NCI-H2029 (cell line): ENCODE measurements at regions not wholly inside any gene's neighbourhood (a gene's known extent, or its start where the extent isn't known, plus 50 kb on each side); places are given as distances from the start of the nearest gene placed in this dataset.

Experiments
- DNase-seq: peaks from one replicate; lab custom pipeline; 2025; lab: John Stamatoyannopoulos, UW

DNA sequence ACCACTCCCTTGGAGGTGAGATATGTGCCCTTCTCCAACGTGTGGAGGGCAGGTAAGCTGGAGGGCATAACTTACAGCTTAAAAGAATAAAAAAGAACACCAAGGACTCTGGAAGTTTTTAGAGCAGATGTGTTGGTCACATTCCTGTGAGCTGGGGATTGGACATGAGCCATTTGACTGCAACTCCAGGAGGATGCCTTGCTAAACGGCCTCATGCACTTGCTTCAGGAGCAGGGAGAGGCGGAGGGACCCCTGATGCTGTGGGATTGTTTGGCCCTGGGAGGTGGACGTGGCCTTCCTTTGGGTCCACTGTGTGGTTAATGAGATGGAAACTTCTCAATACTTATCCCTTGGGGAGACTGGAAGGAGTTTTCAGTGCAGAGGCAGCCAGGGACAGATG lies 185.6 kb downstream of the RHOU start:
- no peak for DNase-seq

DNA sequence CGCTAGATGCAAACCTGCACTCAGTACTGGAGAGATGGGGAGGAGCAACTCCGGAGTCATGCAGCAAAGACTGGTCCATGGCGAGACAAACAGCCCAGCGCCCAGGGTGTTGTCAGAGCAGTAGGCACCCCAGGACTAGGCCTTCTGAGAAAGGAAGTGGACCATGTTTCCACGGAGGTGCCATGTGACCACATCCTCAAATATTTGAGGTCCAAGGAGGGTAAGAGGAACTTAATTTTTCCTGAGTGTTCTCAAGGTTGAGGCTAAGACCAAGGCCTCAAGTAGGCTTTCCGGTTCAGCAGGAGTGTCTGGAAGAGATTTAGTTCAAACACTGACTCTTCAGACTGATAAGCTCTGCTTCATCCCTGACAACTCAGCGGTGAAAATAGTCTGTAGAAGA lies 186.2 kb downstream of the RHOU start:
- no peak for DNase-seq

DNA sequence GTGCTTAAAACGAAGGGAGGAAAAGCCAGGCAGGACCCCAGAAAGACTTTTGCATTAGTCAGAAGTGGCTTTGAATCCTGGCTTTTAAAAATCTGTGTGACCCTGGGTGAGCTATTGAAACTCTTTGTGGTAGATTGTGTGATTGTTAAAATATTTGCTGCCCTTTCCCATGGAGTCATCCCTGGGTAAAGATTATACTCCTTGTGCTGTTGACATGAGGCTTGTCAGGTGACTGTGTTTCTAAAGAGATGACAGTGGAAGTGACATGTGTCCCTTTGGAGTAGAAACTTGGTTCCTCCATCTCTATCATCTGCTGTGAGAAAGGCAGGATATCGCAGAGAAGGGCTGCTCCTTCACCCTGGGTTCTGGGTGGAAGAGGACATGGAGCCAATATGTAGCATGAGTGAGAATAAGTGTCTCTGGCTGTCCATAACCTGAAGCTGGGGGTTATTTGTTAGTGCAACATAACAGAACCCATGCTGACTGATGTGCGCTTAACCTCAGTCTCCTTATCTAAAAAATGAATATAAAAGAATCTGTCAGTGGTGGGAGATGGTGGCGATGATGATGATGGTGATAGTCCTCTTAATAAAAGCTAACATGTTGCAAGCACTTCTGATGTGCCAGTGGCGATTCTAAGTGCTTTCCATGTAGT lies 187.6 kb downstream of the RHOU start:
- no peak for DNase-seq

DNA sequence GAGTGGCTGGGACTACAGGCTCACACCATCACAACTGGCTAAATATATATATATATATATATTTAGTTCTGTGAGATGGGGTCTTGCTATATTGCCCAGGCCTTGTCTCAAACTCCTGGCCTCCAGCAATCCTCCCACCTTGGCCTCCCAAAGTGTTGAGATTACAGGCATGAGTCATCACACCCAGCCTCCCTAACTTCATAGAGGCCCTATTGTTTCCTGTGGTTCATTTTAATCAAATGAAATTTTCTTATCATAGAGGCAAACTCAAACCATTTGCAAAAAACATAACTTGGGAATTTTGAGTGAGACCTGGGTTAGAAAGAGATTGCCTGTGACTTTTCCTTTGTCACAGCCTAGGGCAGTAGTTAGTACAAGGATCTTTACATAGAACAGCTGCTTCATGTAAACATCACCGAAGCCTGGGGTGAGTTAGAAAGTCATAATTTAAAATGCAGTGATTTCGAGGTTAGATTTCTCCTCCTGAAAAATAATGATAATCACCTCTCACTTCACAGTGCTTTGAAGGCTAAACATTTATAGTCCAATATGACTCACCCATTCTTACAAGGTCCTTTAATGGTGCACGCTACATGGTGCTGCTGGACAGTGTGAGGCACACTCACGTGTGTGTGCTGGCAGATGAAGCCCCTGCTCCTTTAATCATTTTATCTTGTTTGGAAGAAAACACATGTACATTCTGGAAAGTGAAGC lies 188.9 kb downstream of the RHOU start:
- DNase-seq = no peak

DNA sequence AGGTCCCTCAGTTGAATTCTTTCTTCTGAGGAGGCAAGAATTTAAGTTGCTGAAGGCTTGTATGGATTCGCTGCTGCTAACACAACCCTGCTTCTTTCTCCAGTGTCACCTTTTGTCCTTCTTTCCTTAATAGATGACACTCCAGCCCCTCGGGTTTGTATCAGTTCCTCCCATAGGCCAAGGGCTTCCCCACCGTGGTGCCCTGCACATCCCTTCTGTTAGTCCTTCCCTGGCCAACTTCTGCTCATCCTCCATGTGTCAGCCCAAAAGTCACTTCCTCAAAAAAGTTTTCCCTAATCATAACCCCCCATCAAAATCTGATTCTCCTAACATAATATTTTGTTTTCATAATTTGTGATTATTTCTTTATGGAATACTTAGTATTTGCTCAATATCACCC lies 190.4 kb downstream of the RHOU start:
- DNase-seq = no peak

DNA sequence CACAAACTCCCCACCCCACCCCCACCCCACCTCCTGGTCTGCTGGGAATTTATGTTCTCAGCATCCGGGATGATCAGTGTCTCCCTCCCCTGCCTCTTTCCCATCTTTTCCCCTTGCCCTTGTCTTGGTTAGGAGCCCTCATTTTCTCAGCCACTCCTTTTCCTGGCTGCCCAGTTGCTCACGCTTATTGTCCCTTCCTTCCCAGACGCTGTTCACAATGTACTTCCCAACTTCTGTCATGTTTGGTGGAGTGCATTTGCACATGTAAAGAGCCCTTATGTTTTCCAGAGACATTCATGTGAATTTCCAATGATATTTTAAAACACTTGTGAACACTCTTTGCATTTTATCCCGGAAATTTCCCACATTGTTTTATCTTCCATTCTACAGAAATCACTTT lies 192.1 kb downstream of the RHOU start:
- DNase-seq = no peak

DNA sequence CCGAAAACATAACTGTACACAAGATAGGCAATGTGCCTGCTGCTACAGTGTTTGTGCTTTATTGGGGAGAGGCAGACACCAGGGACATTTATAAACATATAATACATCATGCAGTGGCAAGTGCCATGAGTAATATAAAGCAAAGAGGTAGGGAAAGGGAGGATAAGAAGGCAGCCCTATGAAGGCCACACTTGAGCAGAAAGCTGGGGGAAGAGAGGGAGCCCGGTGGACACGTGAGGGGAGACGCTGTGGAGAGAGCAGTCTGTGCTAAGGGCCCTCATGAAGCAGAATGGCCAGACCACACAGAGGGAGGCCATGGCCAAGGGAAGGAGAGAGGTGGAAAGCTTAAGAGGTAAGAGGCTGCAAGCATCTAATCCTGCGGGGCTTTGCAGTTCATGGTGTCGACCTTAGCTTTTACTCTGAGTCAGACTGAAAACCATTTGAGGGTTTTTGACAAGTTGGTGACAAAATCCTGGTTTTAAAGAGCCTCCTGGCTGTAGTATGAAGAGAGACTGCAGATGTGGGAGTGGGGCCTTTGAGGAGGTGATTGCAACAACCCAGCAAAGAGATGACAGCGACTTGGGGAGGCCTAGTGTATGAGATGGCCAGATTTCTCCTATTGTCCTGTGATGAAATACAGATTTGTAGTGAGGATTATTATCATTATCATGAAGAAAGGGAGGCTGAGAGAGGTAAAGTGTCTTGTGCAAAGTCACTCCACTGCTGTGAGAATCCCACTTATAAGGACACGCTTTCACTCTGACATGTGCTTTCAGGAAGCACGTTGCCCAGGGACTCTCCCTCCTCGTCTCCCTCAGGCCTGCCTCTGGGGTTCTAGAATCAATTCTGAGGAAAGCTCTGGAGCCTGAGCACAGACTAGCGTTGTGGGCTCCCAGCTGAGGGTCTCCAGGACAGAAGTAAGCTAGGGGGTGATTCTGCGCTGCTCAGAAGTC lies 192.9 kb downstream of the RHOU start:
- DNase-seq = no peak

DNA sequence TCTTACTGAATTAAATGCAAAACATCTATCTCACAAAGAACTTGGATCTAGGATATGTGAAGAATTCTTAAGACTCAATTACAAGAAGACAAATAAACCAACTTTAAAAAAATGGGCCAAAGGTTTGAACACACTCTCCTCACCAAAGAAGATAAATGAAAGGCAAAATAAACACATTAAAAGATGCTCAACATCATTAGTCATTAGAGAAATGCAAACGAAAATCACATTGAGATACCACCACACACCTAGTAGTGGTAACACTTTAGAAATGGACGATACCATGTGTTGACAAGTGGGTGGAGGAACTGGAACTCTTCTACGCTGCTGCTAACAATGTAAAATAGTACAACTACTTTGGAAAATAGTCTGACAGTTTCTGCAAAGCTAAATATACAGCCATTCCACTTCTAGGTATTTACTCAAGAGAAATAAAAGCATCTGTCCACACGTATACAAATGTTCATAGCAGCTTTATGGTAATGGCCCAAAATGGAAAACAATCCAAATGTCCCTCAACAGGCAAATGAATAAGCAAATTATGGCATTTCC lies 194.3 kb downstream of the RHOU start:
- no peak for DNase-seq

DNA sequence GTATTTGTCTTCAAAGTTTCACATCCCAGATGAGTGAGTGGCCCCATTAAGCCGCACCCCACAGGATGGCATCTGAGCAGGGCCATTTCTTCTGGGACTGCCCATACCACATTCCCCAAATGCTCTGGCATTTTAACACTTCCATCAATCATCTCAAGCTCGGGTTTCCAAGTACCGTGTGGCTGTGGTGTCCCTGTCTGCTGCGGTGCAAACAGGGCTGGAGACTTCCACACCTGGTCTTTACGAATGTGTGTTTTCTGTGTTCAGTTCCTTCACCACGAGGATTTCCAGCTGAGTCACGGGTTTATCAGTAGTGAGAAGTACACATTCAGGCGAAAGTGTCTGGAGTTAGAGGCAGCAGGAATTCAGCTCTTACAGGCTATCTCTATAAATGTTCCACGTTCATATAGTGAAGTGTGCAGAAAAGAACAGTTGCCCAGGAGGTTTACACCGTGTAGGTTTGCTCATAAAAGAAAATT lies 195.2 kb downstream of the RHOU start:
- DNase-seq = no peak

DNA sequence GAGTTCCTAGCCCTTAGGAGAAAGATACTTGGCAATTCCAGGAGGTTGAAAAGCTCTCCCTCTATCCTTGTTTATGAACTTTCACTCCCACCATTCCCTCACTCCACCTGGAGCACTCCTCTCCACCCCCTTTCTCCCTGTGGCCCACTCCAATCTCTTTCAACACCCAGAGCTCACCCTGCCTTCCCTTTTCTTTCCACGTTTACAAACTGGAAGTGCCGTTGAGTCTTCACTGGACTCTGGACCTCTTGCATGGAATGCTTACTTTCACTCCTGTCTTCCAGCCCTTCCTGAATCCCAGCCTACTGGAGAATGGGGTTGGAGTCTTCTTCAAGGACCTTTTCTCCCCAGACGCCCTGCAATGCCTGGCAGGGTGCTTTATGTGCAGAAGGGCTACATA lies 198.5 kb downstream of the RHOU start:
- no peak for DNase-seq

DNA sequence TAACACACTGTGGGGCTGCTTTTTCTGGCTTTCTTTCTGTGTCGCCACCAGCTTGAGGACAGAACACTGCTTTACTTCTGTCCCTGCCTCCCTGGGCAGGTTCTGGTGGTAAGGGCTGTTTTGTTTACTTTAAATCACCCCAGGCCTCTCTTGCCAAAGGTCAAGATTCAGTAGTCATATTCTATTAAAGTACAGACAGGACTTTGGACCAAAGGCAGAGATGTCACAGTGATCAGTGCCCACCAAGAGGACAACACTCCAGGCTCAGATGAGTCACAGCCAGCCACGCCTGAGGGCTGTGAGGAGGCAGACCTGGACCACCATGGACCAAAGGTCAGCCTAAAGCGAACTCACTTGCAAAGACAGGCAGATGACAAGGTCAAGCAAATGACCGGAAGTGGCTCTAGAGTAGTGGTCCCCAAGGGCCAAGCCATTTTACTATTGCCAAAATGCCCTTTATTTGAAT lies 200.0 kb downstream of the RHOU start:
- no peak for DNase-seq

DNA sequence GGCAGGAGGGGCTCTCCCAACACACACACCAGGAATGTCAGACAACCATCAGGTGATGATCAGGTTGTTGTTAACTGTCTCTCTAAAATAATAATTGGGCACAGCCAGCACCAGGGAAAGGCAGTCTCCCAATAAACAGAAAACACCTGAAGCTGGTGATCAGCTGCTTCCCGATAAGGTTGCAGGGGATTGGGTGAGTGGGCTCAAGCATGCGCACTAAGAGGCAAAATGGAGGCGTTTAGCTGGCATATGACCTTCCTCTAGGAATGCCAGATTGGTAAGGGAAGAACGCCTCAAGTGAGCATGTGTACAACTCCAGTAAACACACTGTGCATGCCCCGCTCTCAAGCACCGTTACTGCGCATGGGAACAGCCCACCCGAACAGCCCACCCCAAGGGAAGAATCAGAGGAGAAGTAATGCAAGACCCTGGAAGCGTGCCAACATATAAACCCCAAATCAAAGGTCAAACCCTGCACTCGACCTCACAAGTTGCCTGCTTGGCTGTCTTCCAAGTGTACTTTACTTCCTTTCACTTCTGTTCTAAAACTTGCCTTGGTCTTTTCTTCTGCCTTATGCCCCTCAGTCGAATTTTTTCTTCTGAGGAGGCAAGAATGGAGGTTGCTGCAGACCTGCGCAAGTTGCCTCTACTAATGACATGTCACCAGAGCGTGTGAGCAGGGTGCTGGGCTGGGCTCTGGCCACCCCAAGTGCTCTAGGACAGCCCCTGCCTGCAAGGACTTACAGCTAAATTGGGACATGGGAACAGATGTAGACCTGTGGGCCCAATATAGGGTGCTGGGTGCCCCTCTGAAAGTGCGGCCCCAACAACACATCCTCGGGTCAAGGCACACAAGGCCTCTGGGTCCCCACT lies 200.8 kb downstream of the RHOU start:
- no peak for DNase-seq

DNA sequence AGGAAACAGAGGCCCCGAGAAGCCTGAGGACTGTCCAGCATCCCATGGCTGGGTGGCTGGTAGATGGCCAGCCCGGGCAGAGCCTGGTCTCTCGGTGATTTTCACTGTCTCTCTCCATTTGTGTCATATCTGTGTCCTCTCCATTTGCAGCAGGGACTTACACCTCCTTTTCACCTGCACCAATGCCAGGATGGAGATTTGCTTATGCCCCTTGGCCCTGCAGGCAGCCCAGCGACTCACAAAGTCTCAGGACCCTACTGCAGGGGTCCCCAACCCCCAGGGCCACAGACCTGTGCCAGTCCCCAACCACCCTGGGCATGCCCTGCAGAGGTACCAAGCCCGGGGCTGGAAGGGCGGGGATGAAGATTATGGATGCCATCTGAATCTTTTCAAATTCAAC lies 201.6 kb downstream of the RHOU start:
- DNase-seq = no peak

DNA sequence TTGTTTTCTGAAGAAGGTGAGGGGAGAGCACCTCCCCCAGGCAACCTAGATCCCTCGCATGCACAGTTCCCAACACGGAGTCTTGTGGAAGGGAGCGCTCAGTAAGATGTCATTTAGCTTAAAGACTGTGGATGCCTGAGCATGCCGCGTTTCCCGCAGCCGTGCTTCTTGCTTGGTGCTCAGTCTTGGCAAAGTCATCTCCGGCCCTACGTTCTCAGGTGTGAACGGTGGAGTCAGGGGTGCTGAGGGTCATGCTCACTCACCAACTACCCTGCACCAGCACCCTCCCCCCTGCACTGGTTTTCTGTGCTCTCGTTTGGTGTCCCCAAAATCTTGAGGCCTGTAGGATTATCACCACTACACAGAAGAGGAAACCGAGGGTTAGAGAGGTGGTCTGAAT lies 202.1 kb downstream of the RHOU start:
- DNase-seq = no peak

DNA sequence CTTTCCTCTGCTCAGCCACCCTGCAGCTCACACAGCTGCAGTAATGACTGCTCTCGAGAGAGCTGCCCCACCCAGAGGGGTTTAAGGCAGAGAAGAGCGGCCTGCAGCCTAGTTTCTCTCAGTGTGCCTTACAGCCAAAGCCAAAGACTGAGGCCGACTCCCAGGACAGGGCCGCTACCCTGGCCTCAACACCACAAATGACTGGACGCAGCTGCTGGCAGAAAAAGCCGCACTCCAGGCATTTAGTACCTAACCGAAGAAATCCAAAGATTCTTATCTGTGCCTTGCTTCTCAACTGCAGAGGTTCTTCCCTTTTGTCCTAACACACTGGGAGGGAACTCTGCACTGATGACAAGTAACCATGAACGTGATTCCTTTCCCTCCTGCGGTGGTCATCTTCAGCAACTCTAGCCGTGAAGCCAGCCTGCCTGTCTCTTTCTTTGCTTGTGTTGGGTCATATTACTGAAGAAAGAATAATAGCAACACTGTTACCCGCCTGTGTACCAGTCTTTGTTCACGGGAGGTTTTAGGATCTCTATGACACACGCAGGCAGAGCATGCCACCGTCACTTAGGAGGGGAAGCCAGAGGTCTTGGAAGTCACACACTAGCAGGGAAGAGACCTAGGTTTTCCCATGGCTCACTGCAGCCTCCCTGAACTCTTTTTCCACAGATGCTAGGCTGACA lies 202.7 kb downstream of the RHOU start:
- DNase-seq = no peak

DNA sequence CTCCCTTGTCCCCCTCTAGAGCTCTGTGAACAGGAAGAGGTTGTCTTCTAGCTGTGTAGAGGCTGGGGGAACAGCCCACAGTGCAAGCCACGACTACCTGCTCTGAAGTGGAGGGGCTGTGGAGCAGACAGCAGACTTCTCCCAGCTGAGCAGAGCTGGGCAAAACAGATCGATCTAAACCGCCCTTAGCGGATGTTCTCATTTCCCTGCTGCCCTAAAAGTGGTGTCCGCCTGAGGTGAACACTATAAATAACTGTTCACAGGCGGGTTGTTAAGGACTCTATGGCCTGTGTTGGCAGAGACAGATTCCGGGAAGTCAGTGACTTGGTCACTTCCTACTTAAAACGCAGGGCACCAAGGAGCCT lies 203.2 kb downstream of the RHOU start:
- peak; percentile 16 for DNase-seq

DNA sequence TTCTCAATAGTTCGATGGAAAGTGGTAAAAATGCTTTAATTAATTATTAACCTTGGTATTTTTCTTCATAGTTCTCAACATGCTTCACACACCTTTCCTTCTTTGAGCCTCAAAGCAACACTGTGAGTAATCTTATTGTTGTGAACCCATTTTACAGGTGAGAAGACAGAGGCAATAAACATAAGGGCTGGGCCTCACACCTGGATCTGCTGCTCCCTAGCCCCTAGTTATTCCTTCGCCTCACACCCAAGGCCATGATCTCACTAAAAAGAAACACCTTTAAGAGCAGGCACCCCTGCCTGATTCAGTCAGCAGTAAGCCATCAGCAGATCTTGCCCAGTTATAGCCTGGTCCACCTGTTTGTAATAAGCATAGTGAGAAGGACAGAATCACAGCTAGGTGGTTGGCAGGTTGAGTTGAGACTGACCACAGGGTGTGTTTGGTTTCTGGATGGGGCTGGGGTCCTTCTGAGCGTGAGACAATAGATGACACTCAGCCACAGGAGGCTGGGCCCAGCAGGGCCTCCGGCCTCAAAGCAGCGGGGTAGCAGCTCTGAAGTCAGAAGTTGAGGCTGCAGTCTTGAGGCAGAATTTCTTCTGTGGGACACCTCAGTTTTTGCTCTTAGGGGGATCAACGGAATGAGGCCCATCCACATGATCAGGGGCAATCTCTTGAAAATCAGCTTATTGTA lies 203.9 kb downstream of the RHOU start:
- no peak for DNase-seq

DNA sequence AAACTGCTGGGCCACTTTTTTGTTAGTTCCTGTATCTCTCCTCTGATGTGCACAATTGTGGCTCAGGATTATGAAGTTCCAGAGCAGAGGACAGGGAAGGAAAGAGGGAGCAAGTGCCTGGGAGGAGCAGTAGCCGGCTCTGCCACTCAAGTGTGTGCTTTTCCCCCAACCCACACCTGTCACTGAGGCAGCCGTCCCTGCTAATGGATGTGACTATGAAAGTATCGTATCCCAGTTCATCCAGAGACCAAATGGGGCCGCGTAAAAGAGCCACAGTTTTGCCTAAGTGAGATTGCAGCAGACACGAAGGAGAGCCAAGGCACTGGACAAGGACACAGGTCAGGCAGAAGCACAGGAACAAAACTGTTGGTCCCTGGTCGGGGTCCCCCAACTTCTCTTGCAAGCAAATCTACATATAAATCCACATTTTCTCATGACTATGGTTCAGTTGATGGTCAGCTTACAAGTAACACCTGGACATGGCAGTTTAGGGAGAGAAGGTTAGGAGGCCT lies 204.7 kb downstream of the RHOU start:
- DNase-seq = no peak

DNA sequence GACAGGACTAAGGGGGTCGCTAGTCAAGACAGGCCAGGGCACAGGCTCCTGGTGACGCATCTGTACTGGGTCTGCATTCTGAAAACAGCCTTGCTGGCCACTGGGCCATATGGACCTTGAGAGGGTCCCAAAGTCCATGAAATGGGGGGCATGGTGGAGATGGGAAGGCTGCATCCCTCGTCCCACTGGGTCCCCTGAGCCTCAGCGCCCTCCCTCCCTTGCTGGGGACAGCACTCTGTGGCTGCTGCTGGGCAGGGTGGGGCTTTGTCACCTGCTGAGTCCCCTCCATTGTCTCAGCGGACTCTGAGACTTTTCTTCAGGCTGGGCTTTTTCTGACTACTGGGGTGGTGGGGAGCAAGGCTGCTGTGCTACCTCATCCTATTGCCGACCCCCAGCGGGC lies 205.2 kb downstream of the RHOU start:
- no peak for DNase-seq

DNA sequence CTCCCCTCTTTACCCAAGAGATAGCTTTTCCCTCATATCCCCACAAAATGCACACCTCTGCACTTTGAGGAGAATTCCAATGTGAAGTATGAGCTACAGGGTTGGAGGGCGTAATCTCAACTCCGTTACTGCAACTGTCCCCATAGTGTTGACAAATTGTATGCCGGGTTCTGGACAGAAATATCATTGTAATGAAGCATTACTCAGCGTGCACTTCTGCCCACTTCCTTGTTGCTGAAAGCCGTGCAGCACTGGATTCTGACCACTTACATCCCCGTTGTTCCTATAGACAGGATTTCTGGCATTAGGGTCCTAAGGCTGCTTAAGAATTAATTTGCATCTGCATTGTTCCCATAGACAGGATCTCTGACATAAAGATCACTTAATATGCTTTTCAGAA lies 205.6 kb downstream of the RHOU start:
- DNase-seq = no peak
